Superior temporal gyrus (tissue), 1 donor: ENCODE measurements at regions not wholly inside any gene's neighbourhood (a gene's known extent, or its start where the extent isn't known, plus 50 kb on each side); places are given as distances from the start of the nearest gene placed in this dataset.
A peak's percentile ranks its signal among the peaks of the same experiment; 100 is the strongest.
"Not testable (repeated sequence)": the region's sequence is repeated elsewhere in the genome, so short reads cannot be mapped to it uniquely, and the experiment has no call there.

Experiments
- DNase-seq: peaks from one replicate; pipeline ENCODE4 v3.0.0-alpha.2; 2016; ENCODE audit errors: extremely low spot score

GRCh38 chr1:234763910-234764309 is 153.9 kb upstream of the IRF2BP2 start:
- DNase-seq, result no peak

GRCh38 chr1:234763367-234763766 is 153.4 kb upstream of the IRF2BP2 start:
- DNase-seq, result no peak

- not testable (repeated sequence) for DNase-seq
Measured at GRCh38 chr1:234762127-234762526, 152.1 kb upstream of the IRF2BP2 start.

GRCh38 chr1:234760303-234760723 is 150.3 kb upstream of the IRF2BP2 start:
- DNase-seq, result no peak

- DNase-seq, result no peak
Measured at GRCh38 chr1:234759888-234760287, 149.9 kb upstream of the IRF2BP2 start.

GRCh38 chr1:234758851-234759250 is 148.9 kb upstream of the IRF2BP2 start:
- no peak for DNase-seq

GRCh38 chr1:234756857-234757256 is 146.9 kb upstream of the IRF2BP2 start:
- DNase-seq, result no peak

GRCh38 chr1:234756066-234756774 is 146.2 kb upstream of the IRF2BP2 start:
- DNase-seq, result no peak

GRCh38 chr1:234755449-234755863 is 145.5 kb upstream of the IRF2BP2 start:
- peak; percentile 89 for DNase-seq

GRCh38 chr1:234753979-234754378 is 144.0 kb upstream of the IRF2BP2 start:
- no peak for DNase-seq

GRCh38 chr1:234752927-234753326 is 142.9 kb upstream of the IRF2BP2 start:
- DNase-seq, result no peak

GRCh38 chr1:234751678-234752077 is 141.7 kb upstream of the IRF2BP2 start:
- DNase-seq, result peak; percentile 54

GRCh38 chr1:234750922-234751627 is 141.1 kb upstream of the IRF2BP2 start:
- peak; percentile 92 for DNase-seq

GRCh38 chr1:234748713-234749112 is 138.7 kb upstream of the IRF2BP2 start:
- DNase-seq, result no peak

- DNase-seq, result no peak
Measured at GRCh38 chr1:234748066-234748465, 138.1 kb upstream of the IRF2BP2 start.

GRCh38 chr1:234746798-234747196 is 136.8 kb upstream of the IRF2BP2 start:
- DNase-seq, result no peak

- no peak for DNase-seq
Measured at GRCh38 chr1:234745844-234746797, 136.1 kb upstream of the IRF2BP2 start.

GRCh38 chr1:234745276-234745675 is 135.3 kb upstream of the IRF2BP2 start:
- no peak for DNase-seq

- DNase-seq, result no peak
Measured at GRCh38 chr1:234743791-234744611, 134.0 kb upstream of the IRF2BP2 start.

GRCh38 chr1:234742622-234743021 is 132.6 kb upstream of the IRF2BP2 start:
- DNase-seq, result no peak

- DNase-seq, result peak; percentile 63
Measured at GRCh38 chr1:234737967-234738314, 128.0 kb upstream of the IRF2BP2 start.
